Stimulated activated CD4-positive, alpha-beta T cell treated with anti-CD3 and anti-CD28 coated beads, Interleukin-15, amount 100 ng/mL, for 48 hours (primary cell): ENCODE measurements at regions not wholly inside any gene's neighbourhood (a gene's known extent, or its start where the extent isn't known, plus 50 kb on each side); places are given as distances from the start of the nearest gene placed in this dataset.

ENCODE experiments used
- DNase-seq, 2 donors: peaks; one replicate each; pipeline ENCODE4 v3.0.0-alpha.2; 2020; ENCODE audit warnings: low read depth in 2 of 2

- no peak for DNase-seq
These were observed 179.4 kb upstream of the DPH6 start for GRCh38 chr15:35725353-35725752.

GRCh38 chr15:35727627-35728026, 181.7 kb upstream of the DPH6 start:
- no peak for DNase-seq

GRCh38 chr15:35728219-35728940, 182.4 kb upstream of the DPH6 start:
- DNase-seq: no peak

GRCh38 chr15:35736150-35736549, 190.2 kb upstream of the DPH6 start:
- DNase-seq: no peak

- DNase-seq: no peak
These were observed 191.5 kb upstream of the DPH6 start for GRCh38 chr15:35737441-35737840.

GRCh38 chr15:35738370-35738769, 192.4 kb upstream of the DPH6 start:
- DNase-seq: no peak

GRCh38 chr15:35740761-35741160, 194.8 kb upstream of the DPH6 start:
- no peak for DNase-seq

- no peak for DNase-seq
These were observed 195.4 kb upstream of the DPH6 start for GRCh38 chr15:35741395-35741794.

- DNase-seq: no peak
These were observed 195.9 kb upstream of the DPH6 start for GRCh38 chr15:35741881-35742280.

- no peak for DNase-seq
These were observed 197.4 kb upstream of the DPH6 start for GRCh38 chr15:35743321-35743720.

GRCh38 chr15:35746121-35746520, 200.2 kb upstream of the DPH6 start:
- DNase-seq: no peak

- no peak for DNase-seq
These were observed 202.1 kb upstream of the DPH6 start for GRCh38 chr15:35748105-35748504.

GRCh38 chr15:35750051-35750450, 204.1 kb upstream of the DPH6 start:
- no peak for DNase-seq

- DNase-seq: peak; percentile 11 to 33
These were observed 205.6 kb upstream of the DPH6 start for GRCh38 chr15:35751413-35752133.

- no peak for DNase-seq
These were observed 206.1 kb upstream of the DPH6 start for GRCh38 chr15:35752134-35752466.

GRCh38 chr15:35753486-35753885, 207.5 kb upstream of the DPH6 start:
- DNase-seq: no peak

GRCh38 chr15:35755237-35755802, 209.4 kb upstream of the DPH6 start:
- DNase-seq: no peak

GRCh38 chr15:35756623-35757022, 210.7 kb upstream of the DPH6 start:
- no peak for DNase-seq

GRCh38 chr15:35757361-35757760, 211.4 kb upstream of the DPH6 start:
- DNase-seq: no peak

- DNase-seq: no peak
These were observed 211.8 kb upstream of the DPH6 start for GRCh38 chr15:35757765-35758164.

GRCh38 chr15:35764661-35765519, 218.9 kb upstream of the DPH6 start:
- DNase-seq: no peak

GRCh38 chr15:35768949-35769348, 223.0 kb upstream of the DPH6 start:
- no peak for DNase-seq
